Duodenal mucosa (tissue), 2 donors: ENCODE measurements at regions not wholly inside any gene's neighbourhood (a gene's known extent, or its start where the extent isn't known, plus 50 kb on each side); places are given as distances from the start of the nearest gene placed in this dataset.

ENCODE experiments used
- H3K27ac ChIP-seq: one replicate; pipeline ENCODE4 v1.7.0; 2013; ENCODE audit warnings: low read depth, low read length
- H3K27me3 ChIP-seq, 2 donors: one replicate each; pipeline ENCODE4 v1.7.0; 2013; ENCODE audit warnings: low read length in 2 of 2, control low read depth in 1 of 2; ENCODE audit not compliant: insufficient read depth in 2 of 2, control insufficient read depth in 1 of 2
- H3K36me3 ChIP-seq, 2 donors: one replicate each; pipeline ENCODE4 v1.7.0; 2013; ENCODE audit warnings: low read length in 2 of 2, control low read depth in 1 of 2; ENCODE audit not compliant: insufficient read depth in 2 of 2, control insufficient read depth in 1 of 2
- H3K4me1 ChIP-seq, 2 donors: one replicate each; pipeline ENCODE4 v1.7.0; 2013; ENCODE audit warnings: low read length in 2 of 2, control low read depth in 1 of 2; ENCODE audit not compliant: insufficient read depth in 2 of 2, control insufficient read depth in 1 of 2
- H3K4me3 ChIP-seq, 2 donors: one replicate each; pipeline ENCODE4 v1.7.0; 2013; ENCODE audit warnings: low read length in 2 of 2, low read depth in 1 of 2
- H3K9ac ChIP-seq, 2 donors: one replicate each; pipeline ENCODE4 v1.7.0; 2013; ENCODE audit warnings: low read length in 2 of 2, low read depth in 1 of 2
- H3K9me3 ChIP-seq, 2 donors: one replicate each; pipeline ENCODE4 v1.7.0; 2013; ENCODE audit warnings: low read length in 2 of 2, control low read depth in 1 of 2; ENCODE audit not compliant: control insufficient read depth in 1 of 2

DNA sequence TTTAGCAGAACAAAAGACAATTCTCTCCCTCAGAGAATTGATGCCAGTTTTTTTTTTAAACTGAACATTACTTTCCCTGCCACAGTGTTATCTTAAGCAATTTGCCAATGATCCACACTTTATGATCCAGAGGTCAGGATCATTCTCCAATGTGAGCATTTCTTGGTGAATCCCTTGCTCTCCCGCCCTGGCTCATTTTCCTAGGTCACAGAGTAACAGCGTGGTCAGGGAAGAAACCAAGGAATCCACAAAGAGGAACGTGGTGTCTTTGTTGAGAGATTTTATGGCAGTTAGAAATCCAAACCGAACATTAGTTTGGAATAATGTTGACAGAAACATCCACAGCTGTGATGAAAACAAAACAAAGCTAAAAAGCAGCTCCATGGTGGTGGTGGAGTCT lies 250.3 kb downstream of the TTC32 start:
- Histone ChIP-seq H3K36me3 (no peaks in the 10 kb centered on the region), H3K4me3 (no peak overlapping the region), H3K9ac (no peak overlapping the region), H3K9me3 (no peaks in the 10 kb centered on the region), H3K27ac (no peak overlapping the region), H3K27me3 (no peaks in the 10 kb centered on the region), H3K4me1 (no peaks in the 10 kb centered on the region)

DNA sequence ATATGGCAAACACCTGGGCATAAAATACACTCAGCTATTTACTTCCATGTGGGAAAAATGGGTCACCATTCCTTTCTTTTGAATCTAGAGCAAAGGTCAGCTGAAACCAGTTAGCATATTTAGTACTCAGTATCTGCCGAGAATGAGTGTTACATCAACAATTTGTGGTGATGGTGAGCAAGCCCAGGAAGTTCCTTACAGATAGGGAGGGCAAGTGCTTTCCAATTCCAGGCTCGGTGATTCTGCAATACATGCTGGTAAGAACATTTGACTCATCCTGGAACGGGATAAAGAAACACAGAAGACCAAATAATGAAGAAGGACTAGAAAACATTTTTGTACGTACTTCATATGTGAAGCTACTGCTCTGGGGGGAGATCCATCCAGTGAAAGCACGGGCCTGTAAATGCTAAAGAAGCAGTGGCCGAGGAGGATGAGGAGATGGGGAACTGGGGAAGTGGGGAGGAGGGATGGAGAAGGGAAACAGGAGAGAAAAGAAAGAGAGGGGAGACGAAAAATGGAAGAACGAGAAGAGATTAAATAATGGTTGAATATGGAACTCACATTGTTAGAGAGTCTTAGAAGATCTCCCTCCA lies 251.9 kb downstream of the TTC32 start:
- H3K36me3 ChIP-seq, result no peaks in the 10 kb centered on the region
- H3K27me3 ChIP-seq, result no peaks in the 10 kb centered on the region
- no peak overlapping the region for H3K27ac ChIP-seq
- no peaks in the 10 kb centered on the region for H3K9me3 ChIP-seq
- H3K4me3 ChIP-seq, result no peak overlapping the region
- no peaks in the 10 kb centered on the region for H3K4me1 ChIP-seq
- H3K9ac ChIP-seq, result no peak overlapping the region

DNA sequence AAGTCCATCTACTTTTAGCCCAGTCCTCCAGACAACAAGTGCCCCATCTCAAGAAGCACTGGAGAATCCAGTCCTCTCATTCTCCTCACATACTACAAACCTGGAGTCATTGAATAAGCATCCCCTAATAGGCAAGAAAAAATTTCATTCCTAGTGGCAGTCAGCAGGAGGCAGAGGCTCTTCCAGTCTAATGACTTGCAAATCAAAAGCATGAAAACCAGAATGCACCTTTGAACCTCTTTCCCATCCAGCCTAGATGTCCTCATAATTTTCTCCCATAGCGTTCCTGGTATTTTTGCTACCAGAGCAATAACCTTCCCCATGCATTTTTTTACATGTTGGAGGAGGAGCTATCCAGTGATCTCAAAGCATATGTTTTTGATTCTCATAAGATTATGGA lies 252.6 kb downstream of the TTC32 start:
- H3K9me3 ChIP-seq, result no peaks in the 10 kb centered on the region
- H3K4me3 ChIP-seq, result no peak overlapping the region
- H3K27ac ChIP-seq, result no peak overlapping the region
- H3K9ac ChIP-seq, result no peak overlapping the region
- H3K36me3 ChIP-seq, result no peaks in the 10 kb centered on the region
- no peaks in the 10 kb centered on the region for H3K27me3 ChIP-seq
- no peaks in the 10 kb centered on the region for H3K4me1 ChIP-seq

DNA sequence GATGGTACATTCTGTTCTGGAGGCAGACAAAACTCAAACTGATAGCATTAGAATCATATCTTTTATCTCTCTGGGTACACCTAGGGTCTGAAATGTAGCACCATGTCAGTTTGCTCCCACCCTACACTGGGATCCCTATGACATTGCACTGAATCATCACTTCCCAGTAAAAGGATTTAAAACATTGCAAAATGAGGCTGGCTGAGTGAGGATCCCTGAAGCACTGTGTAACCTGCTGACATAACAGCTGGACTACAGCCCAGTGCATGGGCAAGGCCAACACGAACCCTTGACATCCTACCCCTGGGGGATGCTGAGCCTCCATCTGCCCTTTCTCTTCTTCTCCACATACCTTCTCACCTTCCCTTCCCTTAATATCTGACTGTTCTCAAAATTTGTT lies 253.2 kb downstream of the TTC32 start:
- H3K9me3 ChIP-seq, result no peaks in the 10 kb centered on the region
- no peak overlapping the region for H3K9ac ChIP-seq
- H3K27me3 ChIP-seq, result no peaks in the 10 kb centered on the region
- H3K4me1 ChIP-seq, result no peaks in the 10 kb centered on the region
- no peak overlapping the region for H3K27ac ChIP-seq
- H3K36me3 ChIP-seq, result no peaks in the 10 kb centered on the region
- no peak overlapping the region for H3K4me3 ChIP-seq

DNA sequence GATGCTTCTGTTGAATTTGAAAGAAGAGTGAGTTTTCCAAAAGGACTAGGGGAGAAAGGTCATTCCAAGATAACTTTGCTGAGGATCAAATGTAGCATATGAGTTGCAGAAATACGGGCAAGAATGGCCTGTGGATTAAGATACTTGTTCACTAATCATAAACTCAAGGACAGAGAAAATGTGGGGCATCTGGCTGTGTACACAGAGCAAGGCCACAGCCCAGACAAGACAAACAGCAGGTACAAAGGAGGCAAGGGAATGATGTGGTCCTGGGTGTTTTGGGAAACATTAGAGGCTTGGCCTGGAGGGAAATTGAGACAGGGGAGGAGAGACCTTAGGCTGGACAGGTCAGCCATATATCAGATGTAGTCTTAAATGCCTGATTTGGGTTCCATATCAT lies 254.8 kb downstream of the TTC32 start:
- Histone ChIP-seq H3K27ac (no peak overlapping the region), H3K4me1 (no peaks in the 10 kb centered on the region), H3K36me3 (no peaks in the 10 kb centered on the region), H3K27me3 (no peaks in the 10 kb centered on the region), H3K9me3 (no peaks in the 10 kb centered on the region), H3K9ac (no peak overlapping the region), H3K4me3 (no peak overlapping the region)

DNA sequence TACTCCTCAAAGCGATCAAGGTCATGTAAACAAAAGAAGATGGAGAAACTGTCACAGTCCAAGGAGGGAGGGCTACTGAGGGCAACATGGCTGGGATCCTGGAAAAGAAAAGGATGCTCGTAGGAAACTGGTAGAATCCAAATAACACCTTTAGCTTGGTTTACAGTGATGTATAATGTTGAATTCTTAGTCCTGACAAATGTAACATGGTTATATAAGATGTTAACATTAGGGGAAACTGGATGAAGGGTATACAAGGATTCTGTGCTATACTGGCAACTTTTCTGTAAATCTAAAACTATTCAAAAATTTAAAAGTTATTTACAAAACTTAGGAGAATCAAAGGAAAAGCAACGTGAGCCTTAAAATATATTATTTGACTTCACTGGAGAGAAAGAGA lies 257.0 kb downstream of the TTC32 start:
- H3K36me3 ChIP-seq, result no peaks in the 10 kb centered on the region
- no peak overlapping the region for H3K4me3 ChIP-seq
- H3K27ac ChIP-seq, result no peak overlapping the region

DNA sequence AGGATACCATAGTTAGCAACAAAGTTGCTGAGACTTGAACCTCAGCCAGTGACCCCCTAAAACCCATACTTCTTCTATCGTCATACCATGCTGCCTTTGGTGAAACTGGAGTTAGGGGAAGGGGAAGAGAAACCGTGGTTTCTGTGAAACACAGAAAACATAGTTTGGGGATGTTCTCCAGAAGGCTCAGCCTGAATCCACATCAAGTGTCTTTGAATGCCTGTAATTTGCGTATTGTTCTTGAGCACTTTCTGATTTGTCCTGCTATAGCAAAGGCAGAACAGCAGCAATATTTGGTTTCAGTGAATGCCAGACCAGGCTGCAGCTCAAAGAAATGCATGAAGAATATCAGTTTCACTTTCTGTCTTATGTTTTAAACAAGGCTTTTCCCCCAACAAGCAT lies 258.7 kb downstream of the TTC32 start:
- Histone ChIP-seq H3K4me3 (no peak overlapping the region), H3K4me1 (no peaks in the 10 kb centered on the region), H3K36me3 (no peaks in the 10 kb centered on the region), H3K9ac (no peak overlapping the region), H3K27ac (no peak overlapping the region), H3K27me3 (no peaks in the 10 kb centered on the region), H3K9me3 (no peaks in the 10 kb centered on the region)

More for the DNA sequence above, 257.0 kb downstream of the TTC32 start:
- H3K27me3 ChIP-seq, result no peaks in the 10 kb centered on the region
- H3K9me3 ChIP-seq, result no peaks in the 10 kb centered on the region
- H3K9ac ChIP-seq, result no peak overlapping the region
- no peaks in the 10 kb centered on the region for H3K4me1 ChIP-seq

DNA sequence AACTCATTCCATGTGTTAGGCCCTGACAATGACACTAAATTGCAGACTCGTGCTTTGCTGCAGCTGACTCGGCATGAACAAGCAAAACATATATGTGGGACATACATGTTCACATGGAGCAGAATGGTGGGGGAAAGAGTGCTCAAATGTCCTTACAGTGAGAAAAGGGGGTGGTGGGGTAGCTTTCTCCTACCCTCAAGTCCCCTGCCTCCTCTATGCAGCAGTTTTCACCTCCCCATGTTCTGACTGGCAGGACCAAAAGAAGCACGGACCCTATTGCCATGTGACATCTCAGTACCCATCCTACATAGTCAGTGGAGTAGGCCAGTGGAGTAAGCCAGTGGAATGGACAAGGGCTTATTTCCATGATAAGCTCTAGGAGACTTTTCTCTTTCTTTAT lies 259.3 kb downstream of the TTC32 start:
- H3K9me3 ChIP-seq, result no peaks in the 10 kb centered on the region
- no peak overlapping the region for H3K27ac ChIP-seq
- H3K4me3 ChIP-seq, result no peak overlapping the region
- H3K27me3 ChIP-seq, result no peaks in the 10 kb centered on the region
- H3K4me1 ChIP-seq, result no peaks in the 10 kb centered on the region
- H3K9ac ChIP-seq, result no peak overlapping the region
- no peaks in the 10 kb centered on the region for H3K36me3 ChIP-seq

DNA sequence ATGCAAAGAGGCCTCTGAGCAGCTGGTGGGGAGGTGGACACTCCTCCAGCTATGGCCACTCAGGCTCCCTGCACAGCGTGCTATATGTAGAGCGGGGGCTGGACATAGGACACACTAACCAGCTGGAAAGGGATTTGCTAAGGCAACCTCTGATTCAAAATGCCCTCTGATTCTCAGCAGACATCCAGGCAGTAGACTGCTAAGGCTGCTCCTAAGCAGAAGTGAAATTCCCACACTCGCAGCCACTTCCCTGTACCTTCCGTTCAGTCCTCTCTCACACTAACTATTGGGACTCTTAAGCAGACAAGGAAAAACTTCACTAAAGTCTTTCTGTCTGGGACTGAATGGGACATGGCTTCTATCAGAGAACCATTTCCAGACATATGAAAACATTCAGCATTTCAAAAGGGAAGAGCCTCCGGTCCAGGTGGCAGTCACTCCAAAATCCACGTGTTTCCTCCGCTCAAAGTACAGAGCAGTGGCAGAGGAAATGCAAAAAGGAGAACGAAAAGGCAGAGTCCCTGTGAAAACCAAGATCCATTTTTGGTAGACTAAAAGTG lies 265.8 kb downstream of the TTC32 start:
- H3K27ac ChIP-seq, result no peak overlapping the region
- no peaks in the 10 kb centered on the region for H3K4me1 ChIP-seq
- H3K27me3 ChIP-seq, result no peaks in the 10 kb centered on the region
- no peak overlapping the region for H3K9ac ChIP-seq
- no peak overlapping the region for H3K4me3 ChIP-seq
- H3K36me3 ChIP-seq, result no peaks in the 10 kb centered on the region
- H3K9me3 ChIP-seq, result no peaks in the 10 kb centered on the region

DNA sequence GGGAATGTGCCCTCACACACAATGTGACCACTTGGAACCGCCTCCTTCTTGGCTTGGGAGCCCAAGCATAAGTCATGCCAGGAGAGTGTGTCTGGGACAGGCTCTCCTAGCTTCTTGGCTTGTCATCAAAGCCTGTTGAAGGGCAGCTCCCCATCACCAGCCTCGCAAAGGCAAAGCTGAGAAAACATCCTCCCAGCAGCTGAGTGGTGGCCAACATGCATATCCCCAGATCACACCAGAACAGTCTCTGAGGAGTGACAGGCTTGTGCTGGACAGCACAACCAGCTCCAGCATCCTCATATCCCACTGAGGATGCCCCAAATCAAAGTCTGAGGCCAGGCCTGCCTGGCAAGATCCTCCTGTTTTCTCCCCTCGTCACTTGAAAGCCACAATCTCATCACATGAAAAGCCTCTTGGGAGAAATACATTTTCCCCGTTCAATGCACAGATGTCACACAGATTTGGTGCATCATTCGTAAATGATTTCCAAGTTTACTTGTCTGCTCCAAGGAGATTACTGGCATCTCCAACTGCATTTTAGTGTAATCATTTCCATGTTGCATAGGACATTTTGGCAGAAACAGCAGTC lies 269.3 kb downstream of the TTC32 start:
- Histone ChIP-seq H3K4me1 (no peaks in the 10 kb centered on the region), H3K27ac (no peak overlapping the region), H3K9me3 (peaks cover 0 to 5% of the 10 kb centered on the region in 2 donors), H3K36me3 (no peaks in the 10 kb centered on the region), H3K9ac (no peak overlapping the region), H3K27me3 (no peaks in the 10 kb centered on the region), H3K4me3 (no peak overlapping the region)
